Mucosa of descending colon (tissue), 3 donors: ENCODE measurements at regions not wholly inside any gene's neighbourhood (a gene's known extent, or its start where the extent isn't known, plus 50 kb on each side); places are given as distances from the start of the nearest gene placed in this dataset.
A peak's percentile ranks its signal among the peaks of the same experiment; 100 is the strongest.

Source experiments
- ATAC-seq: fragments of 200-7000 bp; cut with Tn5 transposase; one replicate; pipeline ENCODE4 v1.9.1; 2020; ENCODE audit warnings: mild to moderate bottlenecking, moderate library complexity
- DNase-seq, 3 donors: peaks; one replicate each; pipeline ENCODE4 v3.0.0-alpha.2; 2020
- H3K36me3 ChIP-seq: fragments of 200-600 bp; one replicate; pipeline ENCODE4 v1.8.0; 2021; ENCODE audit warnings: low read depth, mild to moderate bottlenecking
- H3K4me1 ChIP-seq: fragments of 200-600 bp; one replicate; pipeline ENCODE4 v1.8.0; 2021; ENCODE audit warnings: low read depth, mild to moderate bottlenecking
- H3K4me3 ChIP-seq: fragments of 200-600 bp; one replicate; pipeline ENCODE4 v1.8.0; 2021; ENCODE audit warnings: mild to moderate bottlenecking
- H3K9me3 ChIP-seq: fragments of 200-600 bp; one replicate; pipeline ENCODE4 v1.8.0; 2021; ENCODE audit warnings: mild to moderate bottlenecking
- intact Hi-C, 2 donors: fragments of 100-400 bp; cut with DNase I in 1 of 2; cut with micrococcal nuclease in 1 of 2; formaldehyde crosslinking; loops; one replicate each; pipeline versions ENCODE4 v1.11.0 to v1.11.1; 2022; cut with DNase I, micrococcal nuclease
- TF ChIP-seq, protein P1 (sequence below): fragments of 200-600 bp; IDR thresholded peaks from one replicate; pipeline ENCODE4 v1.8.0; 2022; ENCODE audit warnings: antibody characterized with exemption, mild to moderate bottlenecking
- donor health status: DM: no; HTN: no; CAD: no; lungs with moderate emphysema.
- donor health status: DM: no; HTN: no; CAD: no.
- donor health status: DM: no; HTN: yes; CAD: no.

DNA sequence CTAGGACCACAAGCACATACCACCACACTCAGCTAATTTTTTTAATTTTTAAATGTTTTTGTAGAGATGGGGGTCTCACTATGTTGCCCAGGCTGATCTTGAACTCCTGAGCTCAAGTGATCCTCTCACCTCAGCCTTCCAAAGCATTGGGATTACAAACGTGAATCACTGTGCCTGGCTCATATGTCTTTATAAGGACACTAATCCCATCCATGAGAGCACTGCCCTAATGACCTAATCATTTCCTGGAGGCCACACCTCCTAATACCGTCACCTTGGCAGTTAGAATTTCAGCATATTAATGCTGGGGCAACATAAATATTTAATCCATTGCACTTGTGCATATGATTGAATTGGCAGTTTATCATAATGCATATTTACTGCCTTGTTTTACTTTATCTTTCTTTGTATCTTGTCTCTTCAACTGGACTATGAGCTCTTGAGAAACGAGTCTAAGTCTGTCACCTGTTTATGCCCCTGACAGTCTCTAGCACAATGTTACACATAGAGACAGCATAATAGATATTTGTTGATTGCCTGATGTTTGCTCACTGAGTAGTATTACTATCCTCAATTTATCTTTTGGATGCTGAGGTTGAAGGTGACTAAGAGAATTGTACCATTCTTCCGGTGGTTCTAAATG, 172.0 kb downstream of the AASDH start:
- TF ChIP-seq, protein P1, sequence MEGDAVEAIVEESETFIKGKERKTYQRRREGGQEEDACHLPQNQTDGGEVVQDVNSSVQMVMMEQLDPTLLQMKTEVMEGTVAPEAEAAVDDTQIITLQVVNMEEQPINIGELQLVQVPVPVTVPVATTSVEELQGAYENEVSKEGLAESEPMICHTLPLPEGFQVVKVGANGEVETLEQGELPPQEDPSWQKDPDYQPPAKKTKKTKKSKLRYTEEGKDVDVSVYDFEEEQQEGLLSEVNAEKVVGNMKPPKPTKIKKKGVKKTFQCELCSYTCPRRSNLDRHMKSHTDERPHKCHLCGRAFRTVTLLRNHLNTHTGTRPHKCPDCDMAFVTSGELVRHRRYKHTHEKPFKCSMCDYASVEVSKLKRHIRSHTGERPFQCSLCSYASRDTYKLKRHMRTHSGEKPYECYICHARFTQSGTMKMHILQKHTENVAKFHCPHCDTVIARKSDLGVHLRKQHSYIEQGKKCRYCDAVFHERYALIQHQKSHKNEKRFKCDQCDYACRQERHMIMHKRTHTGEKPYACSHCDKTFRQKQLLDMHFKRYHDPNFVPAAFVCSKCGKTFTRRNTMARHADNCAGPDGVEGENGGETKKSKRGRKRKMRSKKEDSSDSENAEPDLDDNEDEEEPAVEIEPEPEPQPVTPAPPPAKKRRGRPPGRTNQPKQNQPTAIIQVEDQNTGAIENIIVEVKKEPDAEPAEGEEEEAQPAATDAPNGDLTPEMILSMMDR = no peak
- ATAC-seq = peak; percentile 60
- no peak for DNase-seq
- Histone ChIP-seq H3K9me3 (peaks cover 8% of the 10 kb centered on the region), H3K4me3 (no peak overlapping the region), H3K4me1 (peaks cover 3% of the 10 kb centered on the region), H3K36me3 (no peaks in the 10 kb centered on the region)
- intact Hi-C loops = no loop called here

- DNase-seq (no peak), ATAC-seq (no peak)
- Histone ChIP-seq H3K9me3 (peaks cover 8% of the 10 kb centered on the region), H3K4me1 (peaks cover 3% of the 10 kb centered on the region), H3K4me3 (no peak overlapping the region), H3K36me3 (no peaks in the 10 kb centered on the region)
- intact Hi-C loops = no loop called here
- TF ChIP-seq, protein P1 = no peak
Observed at GRCh38 chr4:56213543-56213942, 173.7 kb downstream of the AASDH start.

- Histone ChIP-seq H3K36me3 (no peaks in the 10 kb centered on the region), H3K9me3 (peaks cover 8% of the 10 kb centered on the region), H3K4me1 (peaks cover 3% of the 10 kb centered on the region), H3K4me3 (no peak overlapping the region)
- ATAC-seq (no peak), DNase-seq (no peak)
- TF ChIP-seq, protein P1 = no peak
- intact Hi-C loops = no loop called here
Observed at GRCh38 chr4:56212774-56213173, 174.5 kb downstream of the AASDH start.

GRCh38 chr4:56211202-56211601, 176.1 kb downstream of the AASDH start:
- TF ChIP-seq, protein P1 = no peak
- H3K4me3 ChIP-seq = no peak overlapping the region
- ATAC-seq (no peak), DNase-seq (no peak)
- H3K4me1 ChIP-seq = no peaks in the 10 kb centered on the region
- H3K9me3 ChIP-seq = peaks cover 8% of the 10 kb centered on the region
- intact Hi-C loops = no loop called here
- no peaks in the 10 kb centered on the region for H3K36me3 ChIP-seq

DNA sequence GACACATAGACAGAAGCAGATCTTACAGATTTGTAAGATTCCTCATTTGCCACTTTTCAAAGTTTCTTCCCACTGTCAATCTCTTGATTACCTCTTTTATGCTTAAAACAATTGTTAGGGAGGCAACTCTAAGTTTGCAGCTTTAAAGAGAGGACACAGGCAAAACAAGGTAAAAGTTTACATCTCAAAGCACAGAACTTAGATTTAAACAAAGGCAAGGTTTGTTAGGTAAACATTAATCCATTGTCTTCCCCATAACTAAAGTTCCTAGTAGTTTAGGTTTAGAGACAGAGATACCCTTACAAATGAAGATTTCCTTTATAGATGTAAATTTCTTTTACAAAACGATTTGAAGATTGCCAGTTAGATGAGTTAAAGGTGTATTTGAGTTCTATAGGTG, 176.9 kb downstream of the AASDH start:
- Histone ChIP-seq H3K9me3 (peaks cover 8% of the 10 kb centered on the region), H3K4me1 (no peaks in the 10 kb centered on the region), H3K4me3 (no peak overlapping the region), H3K36me3 (no peaks in the 10 kb centered on the region)
- TF ChIP-seq, protein P1 = no peak
- intact Hi-C loops = no loop called here
- no peak for ATAC-seq
- DNase-seq = no peak

DNA sequence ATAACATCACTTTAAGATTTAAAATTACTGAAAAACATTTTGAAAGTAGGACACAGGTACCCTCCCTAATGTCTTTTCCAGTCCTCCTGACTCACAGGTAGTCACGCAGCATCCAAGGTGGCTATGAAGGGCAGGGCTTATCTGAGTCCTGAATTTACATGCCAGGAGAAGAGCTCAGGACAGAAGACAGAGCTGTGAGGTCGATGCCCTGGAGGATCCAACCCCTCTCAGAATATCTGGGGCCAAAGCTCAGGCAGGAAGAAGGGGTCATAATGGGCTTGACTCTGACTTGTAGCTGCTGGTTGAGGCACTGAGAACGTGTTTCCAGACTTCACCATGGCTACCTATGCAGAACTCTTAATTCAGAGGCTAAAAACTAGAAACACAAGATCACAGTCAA, 177.5 kb downstream of the AASDH start:
- ATAC-seq (no peak), DNase-seq (no peak)
- TF ChIP-seq, protein P1 = no peak
- Histone ChIP-seq H3K4me1 (no peaks in the 10 kb centered on the region), H3K9me3 (peaks cover 8% of the 10 kb centered on the region), H3K4me3 (no peak overlapping the region), H3K36me3 (no peaks in the 10 kb centered on the region)
- intact Hi-C loops = no loop called here
